Dedifferentiated amniotic fluid mesenchymal stem cell (primary cell): ENCODE measurements at regions not wholly inside any gene's neighbourhood (a gene's known extent, or its start where the extent isn't known, plus 50 kb on each side); places are given as distances from the start of the nearest gene placed in this dataset.
"Not testable (repeated sequence)": the region's sequence is repeated elsewhere in the genome, so short reads cannot be mapped to it uniquely, and the experiment has no call there.

Experiments used
- DNase-seq: peaks from one replicate; pipeline ENCODE4 v3.0.0-alpha.2; 2016; ENCODE audit errors: extremely low spot score

DNA sequence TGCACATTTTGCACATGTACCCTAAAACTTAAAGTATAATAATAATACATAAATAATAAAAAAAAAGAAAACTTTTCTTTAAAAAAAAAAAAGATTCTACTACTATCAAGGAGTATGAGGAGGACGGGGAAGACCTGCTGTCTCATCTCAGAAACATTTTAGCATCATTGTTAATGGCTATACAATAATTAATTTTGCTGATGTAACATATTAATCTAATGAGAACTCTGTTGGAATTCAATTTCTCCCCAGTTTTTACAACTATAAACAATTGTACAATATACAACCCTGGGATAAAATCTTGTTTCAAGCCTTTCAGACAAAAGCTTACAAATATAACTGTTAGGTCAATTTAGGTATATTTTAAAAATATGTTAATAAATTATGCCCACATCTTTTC is 139.0 kb upstream of the GRIN3A start:
- DNase-seq: no peak

DNA sequence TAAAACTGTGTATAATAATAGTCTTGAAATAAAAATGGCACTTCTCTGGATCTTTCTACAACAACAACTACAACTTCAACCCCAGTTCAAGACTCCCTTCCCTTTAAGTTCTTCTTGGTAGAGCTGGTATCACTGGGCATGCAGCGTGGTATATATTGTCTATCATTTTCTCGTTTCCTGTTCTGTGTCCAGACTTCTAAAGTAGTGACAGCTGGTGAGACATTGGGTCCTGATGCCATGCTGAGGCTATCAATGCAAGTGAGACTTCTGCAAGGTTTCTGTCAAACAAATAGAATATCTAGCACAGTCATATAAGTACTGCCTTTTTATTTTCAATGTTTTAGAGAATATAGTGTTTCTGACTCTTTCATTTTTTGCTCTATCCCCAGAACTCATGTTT is 123.0 kb upstream of the GRIN3A start:
- DNase-seq: no peak

DNA sequence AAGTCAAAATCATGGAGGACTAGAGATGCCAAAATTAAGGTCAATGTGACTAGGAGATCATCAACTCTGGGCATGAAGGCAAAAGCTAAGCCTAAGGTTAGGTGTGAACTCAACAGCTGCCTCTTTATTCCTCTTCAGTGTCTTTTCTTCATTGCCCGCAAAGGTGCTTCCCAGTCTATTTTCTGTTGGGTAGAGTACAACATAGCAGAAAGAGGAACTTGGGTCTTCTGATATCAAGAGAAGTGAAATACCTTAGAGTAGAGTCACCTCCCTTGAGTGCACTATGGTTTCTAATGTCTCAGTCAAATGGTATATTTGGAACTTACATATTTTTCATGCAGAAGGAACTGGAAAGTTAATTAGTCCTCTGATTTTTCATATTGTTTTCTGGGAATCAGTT is 122.5 kb upstream of the GRIN3A start:
- DNase-seq: no peak

DNA sequence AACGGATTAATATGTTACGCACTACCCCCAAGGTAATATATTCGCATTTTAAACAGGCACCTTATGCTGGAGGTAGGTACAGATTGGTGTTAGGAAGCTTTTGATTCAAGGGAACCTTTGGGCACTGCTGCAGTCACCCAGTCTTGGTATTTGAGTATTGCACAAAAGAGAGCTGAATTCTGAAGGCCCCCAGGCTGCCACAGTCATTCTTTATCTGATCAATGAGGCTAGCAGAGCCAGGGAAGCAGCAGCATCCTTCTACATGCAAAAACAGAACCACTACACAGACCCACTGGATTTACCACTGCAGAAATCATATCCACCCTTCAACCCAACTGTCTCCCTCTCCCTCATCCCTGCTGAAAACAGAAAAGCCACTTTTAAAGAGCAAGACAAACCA is 121.2 kb upstream of the GRIN3A start:
- no peak for DNase-seq

DNA sequence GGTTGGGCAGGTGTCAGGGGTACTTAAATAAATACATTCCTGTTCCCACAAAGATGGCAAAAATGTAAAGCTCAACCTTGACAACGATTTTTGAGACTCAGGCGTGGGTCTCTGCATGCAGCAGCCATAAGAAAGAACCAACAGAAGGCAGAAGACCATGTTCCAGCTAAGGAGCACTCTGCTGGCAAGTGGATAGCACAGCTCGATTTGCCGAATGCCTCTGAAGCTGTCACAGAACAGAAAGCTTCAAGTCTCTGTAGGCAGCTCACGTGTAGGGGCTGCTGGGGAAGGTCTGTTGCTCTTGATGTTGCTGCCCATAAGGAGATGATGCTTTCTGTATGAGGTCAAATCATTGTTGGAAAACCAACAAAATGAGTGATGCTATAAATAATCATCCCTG is 119.6 kb upstream of the GRIN3A start:
- no peak for DNase-seq

GRCh38 chr9:101849102-101849707 is 110.8 kb upstream of the GRIN3A start:
- no peak for DNase-seq

DNA sequence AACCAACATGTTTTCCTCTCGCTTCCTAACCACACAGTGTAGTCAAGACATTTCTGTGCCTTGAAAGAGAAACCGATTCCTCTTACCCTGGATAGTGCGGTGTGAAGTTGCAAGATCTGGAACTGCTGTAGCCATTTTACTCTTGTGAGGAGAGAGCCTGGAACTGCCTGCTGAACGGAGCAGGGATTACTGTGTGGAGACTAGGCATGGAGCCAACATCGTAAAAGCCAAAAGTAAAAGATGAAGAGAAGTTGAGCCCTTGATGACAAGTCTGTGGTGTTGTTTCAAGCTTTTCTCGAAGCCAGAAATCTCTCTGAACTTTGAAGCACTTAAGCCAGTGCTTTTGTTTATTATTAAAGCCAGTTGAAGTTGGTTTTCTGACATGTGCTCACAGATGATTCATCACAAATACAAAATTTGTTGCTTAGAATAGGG is 110.1 kb upstream of the GRIN3A start:
- DNase-seq: no peak

DNA sequence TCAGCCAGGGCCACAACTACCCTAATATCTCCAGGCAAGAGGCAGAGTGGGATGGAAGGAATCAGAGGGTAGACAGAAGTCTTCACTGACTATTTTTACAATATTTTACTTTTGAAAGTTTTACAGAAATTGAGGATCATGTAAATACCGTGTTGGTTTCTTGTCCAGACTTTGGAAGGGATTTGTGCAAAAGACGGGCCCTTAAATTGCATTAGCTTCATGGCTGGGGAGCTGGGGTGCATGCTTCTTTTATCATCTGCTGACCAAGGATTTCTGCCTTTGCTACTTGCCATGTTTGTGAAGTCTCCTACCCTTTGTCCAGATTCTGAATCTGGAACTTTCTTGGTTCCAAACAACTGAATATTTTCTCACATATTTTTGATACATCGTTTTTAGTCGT is 107.7 kb upstream of the GRIN3A start:
- DNase-seq: no peak

DNA sequence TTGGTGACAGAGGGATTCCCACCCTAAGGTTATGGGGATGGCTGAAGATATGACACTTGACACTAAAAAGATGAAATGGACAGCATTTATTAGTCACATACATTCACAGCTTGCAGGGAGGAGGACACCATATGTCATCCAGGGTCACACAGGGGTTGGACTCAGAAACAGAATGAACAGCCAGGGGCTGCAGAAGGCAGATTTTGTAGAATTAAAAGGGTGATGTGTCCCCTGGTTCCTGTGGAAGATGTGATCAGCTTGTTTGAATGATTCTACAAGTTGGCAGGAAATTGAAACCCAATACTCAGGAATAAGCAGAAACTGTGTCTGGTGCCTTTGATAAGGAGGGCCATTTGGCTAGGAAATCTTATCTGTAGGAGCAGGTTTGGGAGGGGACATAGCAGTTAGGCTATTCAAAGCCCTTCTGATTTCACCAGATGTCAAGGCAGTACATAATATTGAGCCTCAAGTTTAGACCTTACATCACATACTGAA is 102.3 kb upstream of the GRIN3A start:
- DNase-seq: no peak

DNA sequence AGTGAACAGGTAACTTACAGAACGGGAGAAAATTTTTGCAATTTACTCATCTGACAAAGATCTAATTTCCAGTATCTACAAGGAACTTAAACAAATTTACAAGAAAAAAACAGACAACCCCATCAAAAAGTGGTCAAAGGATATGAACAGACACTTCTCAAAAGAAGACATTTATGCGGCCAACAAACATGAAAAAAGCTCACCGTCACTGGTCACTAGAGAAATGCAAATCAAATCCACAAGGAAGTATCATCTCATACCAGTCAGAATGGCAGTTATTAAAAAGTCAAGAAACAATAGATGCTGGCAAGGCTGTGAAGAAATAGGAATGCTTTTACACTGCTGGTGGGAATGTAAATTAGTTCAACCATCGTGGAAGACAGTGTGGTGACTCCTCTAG is 100.5 kb upstream of the GRIN3A start:
- DNase-seq: not testable (repeated sequence)

- DNase-seq: no peak
Measured at GRCh38 chr9:101836021-101836420, 97.6 kb upstream of the GRIN3A start.

DNA sequence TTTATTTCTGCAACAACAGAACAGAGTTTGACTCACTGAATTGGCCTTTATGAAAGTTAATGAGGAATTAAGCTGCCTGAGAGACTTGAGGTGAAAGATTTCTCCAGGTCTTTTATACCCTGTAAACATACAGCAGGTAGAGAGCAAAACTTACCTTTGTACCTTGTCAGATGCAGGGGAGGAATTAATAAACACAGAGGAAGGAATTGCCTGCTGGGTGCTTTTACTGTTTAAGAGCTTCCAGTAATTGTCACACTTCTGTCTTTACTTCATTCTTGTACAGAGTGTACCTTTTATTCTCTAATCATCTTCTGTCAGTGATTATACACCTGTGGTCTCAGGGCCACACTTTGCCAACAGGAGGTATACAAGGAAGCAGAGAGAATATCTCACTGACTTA is 94.0 kb upstream of the GRIN3A start:
- DNase-seq: no peak

- DNase-seq: not testable (repeated sequence)
Measured at GRCh38 chr9:101821450-101821849, 83.0 kb upstream of the GRIN3A start.

DNA sequence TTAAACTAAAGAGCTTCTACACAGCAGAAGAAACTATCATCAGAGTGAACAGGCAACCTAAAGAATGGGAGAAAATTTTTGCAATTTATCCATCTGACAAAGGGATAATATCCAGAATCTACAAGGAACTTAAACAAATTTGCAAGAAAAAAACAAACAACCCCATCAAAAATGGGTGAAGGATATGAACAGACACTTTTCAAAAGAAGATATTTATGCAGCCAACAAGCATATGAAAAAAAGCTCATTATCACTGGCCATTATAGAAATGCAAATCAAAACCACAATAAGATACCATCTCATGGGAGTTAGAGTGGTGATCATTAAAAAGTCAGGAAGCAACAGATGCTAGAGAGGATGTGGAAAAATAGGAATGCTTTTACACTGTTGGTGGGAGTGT is 82.5 kb upstream of the GRIN3A start:
- DNase-seq: not testable (repeated sequence)

- no peak for DNase-seq
Measured at GRCh38 chr9:101814064-101814463, 75.6 kb upstream of the GRIN3A start.

- not testable (repeated sequence) for DNase-seq
Measured at GRCh38 chr9:101807879-101808278, 69.4 kb upstream of the GRIN3A start.

DNA sequence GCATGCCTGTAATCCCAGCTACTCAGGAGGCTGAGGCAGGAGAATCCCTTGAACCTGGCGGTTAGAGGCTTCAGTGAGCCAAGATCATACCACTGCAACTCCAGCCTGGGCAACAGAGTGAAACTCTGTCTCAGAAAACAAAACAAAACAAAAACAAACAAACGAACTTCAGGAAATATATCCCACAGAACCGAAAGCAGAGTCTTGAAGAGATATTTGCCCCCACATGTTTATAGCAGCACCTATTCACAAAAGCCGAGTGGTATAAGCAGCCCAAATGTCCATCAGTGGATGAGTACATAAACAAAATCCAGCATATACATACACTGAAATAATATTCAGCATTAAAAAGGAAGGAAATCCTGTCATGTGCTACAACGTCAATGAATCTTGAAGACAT is 57.6 kb upstream of the GRIN3A start:
- no peak for DNase-seq

GRCh38 chr9:101795147-101795546 is 56.7 kb upstream of the GRIN3A start:
- DNase-seq: no peak

GRCh38 chr9:101792475-101792874 is 54.0 kb upstream of the GRIN3A start:
- no peak for DNase-seq

DNA sequence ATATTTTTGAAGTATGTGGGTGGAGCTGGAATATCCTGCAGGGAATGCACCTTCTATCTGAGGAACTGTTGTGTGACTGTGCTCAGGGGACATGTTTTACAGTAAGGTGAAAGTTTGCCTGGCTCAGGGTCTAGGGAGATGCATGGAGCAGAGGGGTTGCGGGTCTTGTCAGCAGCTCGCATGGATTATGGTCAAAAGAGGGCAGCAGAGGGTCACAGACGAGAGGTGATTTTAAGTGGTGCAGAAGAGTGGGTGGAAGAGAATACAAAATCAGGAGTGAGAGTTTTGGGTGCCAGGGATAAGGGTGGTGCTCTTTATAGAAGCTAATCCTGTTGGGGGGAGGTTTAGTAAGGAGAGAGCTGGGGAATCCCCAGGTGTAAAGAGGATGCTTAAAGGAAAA is 53.5 kb upstream of the GRIN3A start:
- DNase-seq: no peak

- DNase-seq: no peak
Measured at GRCh38 chr9:101791533-101791932, 53.1 kb upstream of the GRIN3A start.
